HEK293T (cell line): ENCODE measurements at regions not wholly inside any gene's neighbourhood (a gene's known extent, or its start where the extent isn't known, plus 50 kb on each side); places are given as distances from the start of the nearest gene placed in this dataset.

Experiments used
- BHLHE40 ChIP-seq: fragments of 450-650 bp; IDR thresholded peaks from 2 replicates; pipeline ENCODE4 v1.6.1; 2016; ENCODE audit warnings: mild to moderate bottlenecking, moderate library complexity, borderline replicate concordance
- CTBP1 ChIP-seq: fragments of 450-650 bp; IDR thresholded peaks from 2 replicates; pipeline ENCODE4 v1.6.1; 2016; ENCODE audit warnings: borderline replicate concordance
- FOXM1 ChIP-seq: fragments of 450-650 bp; IDR thresholded peaks from 2 replicates; pipeline ENCODE4 v1.6.1; 2017; ENCODE audit warnings: mild to moderate bottlenecking, borderline replicate concordance
- L3MBTL2 ChIP-seq: fragments of 450-650 bp; conservative IDR thresholded peaks from 2 replicates; pipeline ENCODE4 v1.6.1; 2016; ENCODE audit warnings: mild to moderate bottlenecking
- NFRKB ChIP-seq: fragments of 450-650 bp; IDR thresholded peaks from 2 replicates; pipeline ENCODE4 v1.6.1; 2016; ENCODE audit warnings: mild to moderate bottlenecking, moderate library complexity
- SP1 ChIP-seq: fragments of 450-650 bp; IDR thresholded peaks from 2 replicates; pipeline ENCODE4 v1.6.1; 2017
- SUZ12 ChIP-seq: fragments of 450-650 bp; IDR thresholded peaks from 2 replicates; pipeline ENCODE4 v1.6.1; 2016; ENCODE audit warnings: mild to moderate bottlenecking
- ZNF384 ChIP-seq: fragments of 450-650 bp; IDR thresholded peaks from 2 replicates; pipeline ENCODE4 v1.6.1; 2016

DNA sequence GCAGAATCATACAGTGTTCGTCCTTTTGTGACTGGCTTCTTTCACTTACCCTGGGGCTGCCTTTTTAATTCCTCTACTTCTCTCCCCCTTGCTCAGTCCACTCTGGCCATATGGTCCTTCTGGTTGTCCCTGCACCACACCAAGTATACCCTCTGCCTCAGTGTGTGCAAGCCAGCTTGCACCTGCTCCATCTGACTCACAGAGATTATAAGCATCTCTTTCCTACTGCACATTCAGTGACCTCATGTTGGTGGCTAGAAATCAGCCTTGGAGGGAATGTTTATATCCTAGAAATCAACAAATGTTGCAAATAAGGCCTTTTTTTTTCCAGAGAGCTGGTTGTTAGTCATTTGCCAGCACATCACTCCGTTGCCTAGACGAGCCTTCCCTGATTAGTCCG lies 67.5 kb upstream of the C10orf90 start:
- TF ChIP-seq SUZ12 (no peak), SP1 (no peak), NFRKB (no peak), ZNF384 (no peak), CTBP1 (no peak), FOXM1 (no peak), L3MBTL2 (no peak), BHLHE40 (no peak)
